Thoracic aorta (tissue), 2 donors: ENCODE measurements at regions not wholly inside any gene's neighbourhood (a gene's known extent, or its start where the extent isn't known, plus 50 kb on each side); places are given as distances from the start of the nearest gene placed in this dataset.

ENCODE experiments used
- ATAC-seq: fragments of 150-250 bp; one replicate; pipeline ENCODE4 v1.8.0; 2017; ENCODE audit warnings: low read depth; ENCODE audit not compliant: insufficient number of reproducible peaks, low FRiP score
- DNase-seq: peaks from one replicate; pipeline ENCODE4 v3.0.0-alpha.2; 2020; ENCODE audit warnings: low spot score
- H3K27ac ChIP-seq, 2 donors: fragments of 200-600 bp; sonication (generic); 1 replicate in 1 of 2; 2 replicates in 1 of 2; pipeline ENCODE4 v1.5.1; 2016; ENCODE audit warnings: mild to moderate bottlenecking in 2 of 2, moderate library complexity in 2 of 2
- H3K27me3 ChIP-seq: fragments of 200-600 bp; sonication (generic); replicated peaks from 2 replicates; pipeline ENCODE4 v1.6.0; 2016; ENCODE audit warnings: mild to moderate bottlenecking; ENCODE audit not compliant: insufficient read depth
- H3K36me3 ChIP-seq: fragments of 200-600 bp; sonication (generic); one replicate; pipeline ENCODE4 v1.5.1; 2016
- H3K4me1 ChIP-seq, 2 donors: fragments of 200-600 bp; sonication (generic); 1 replicate in 1 of 2; 2 replicates in 1 of 2; pipeline versions ENCODE4 v1.5.1 to v1.6.0; 2016; ENCODE audit warnings: low read depth in 2 of 2, mild to moderate bottlenecking in 1 of 2; ENCODE audit not compliant: control insufficient read depth in 1 of 2
- H3K4me3 ChIP-seq: fragments of 200-600 bp; sonication (generic); 2 replicates; pipeline ENCODE4 v1.5.1; 2016; ENCODE audit warnings: mild to moderate bottlenecking
- H3K9me3 ChIP-seq: fragments of 200-600 bp; sonication (generic); 2 replicates; pipeline ENCODE4 v1.5.1; 2016
- TF ChIP-seq, protein P1 (sequence below): fragments of 200-600 bp; sonication (generic); IDR thresholded peaks from one replicate; pipeline ENCODE4 v1.5.1; 2019; ENCODE audit warnings: antibody characterized with exemption

DNA sequence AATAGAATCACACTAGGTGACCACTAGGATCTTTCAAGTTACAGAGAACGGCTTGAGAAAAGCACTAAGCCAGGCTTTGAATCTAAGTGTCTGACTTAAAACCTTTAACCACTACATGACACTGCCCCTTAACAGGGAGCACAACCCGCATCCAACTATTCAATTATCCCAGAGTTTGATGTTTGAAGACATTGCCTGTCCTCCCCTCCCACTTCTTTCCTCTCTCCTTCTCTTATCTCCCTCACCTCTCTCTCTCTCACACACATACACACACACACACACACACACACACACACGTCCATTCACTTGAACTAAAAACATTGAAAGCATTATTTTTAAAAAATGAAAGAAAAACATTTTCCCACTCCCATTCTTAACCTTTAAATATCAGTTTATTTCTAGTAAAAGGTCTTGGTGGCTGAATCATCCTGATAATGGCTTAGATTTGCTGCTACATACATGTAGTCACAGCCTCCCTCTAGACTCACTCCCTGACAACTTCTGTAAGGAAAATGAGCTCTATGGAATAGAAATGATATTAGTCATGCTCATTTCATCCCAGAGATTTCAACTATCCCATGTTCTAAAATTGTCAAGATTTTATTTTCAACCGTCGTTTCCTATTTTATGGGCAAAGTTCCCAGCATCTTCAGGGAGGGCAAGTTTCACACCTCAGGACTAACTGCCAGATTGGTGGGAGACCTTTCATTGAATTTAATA lies 53.5 kb upstream of the RAP1B start:
- no peaks in the 10 kb centered on the region for H3K27me3 ChIP-seq
- DNase-seq (no peak), ATAC-seq (no peak)
- no peaks in the 10 kb centered on the region for H3K9me3 ChIP-seq
- no peaks in the 10 kb centered on the region for H3K4me1 ChIP-seq
- H3K36me3 ChIP-seq = no peaks in the 10 kb centered on the region
- H3K27ac ChIP-seq = no peak overlapping the region
- TF ChIP-seq, protein P1, sequence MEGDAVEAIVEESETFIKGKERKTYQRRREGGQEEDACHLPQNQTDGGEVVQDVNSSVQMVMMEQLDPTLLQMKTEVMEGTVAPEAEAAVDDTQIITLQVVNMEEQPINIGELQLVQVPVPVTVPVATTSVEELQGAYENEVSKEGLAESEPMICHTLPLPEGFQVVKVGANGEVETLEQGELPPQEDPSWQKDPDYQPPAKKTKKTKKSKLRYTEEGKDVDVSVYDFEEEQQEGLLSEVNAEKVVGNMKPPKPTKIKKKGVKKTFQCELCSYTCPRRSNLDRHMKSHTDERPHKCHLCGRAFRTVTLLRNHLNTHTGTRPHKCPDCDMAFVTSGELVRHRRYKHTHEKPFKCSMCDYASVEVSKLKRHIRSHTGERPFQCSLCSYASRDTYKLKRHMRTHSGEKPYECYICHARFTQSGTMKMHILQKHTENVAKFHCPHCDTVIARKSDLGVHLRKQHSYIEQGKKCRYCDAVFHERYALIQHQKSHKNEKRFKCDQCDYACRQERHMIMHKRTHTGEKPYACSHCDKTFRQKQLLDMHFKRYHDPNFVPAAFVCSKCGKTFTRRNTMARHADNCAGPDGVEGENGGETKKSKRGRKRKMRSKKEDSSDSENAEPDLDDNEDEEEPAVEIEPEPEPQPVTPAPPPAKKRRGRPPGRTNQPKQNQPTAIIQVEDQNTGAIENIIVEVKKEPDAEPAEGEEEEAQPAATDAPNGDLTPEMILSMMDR = no peak
- no peak overlapping the region for H3K4me3 ChIP-seq

DNA sequence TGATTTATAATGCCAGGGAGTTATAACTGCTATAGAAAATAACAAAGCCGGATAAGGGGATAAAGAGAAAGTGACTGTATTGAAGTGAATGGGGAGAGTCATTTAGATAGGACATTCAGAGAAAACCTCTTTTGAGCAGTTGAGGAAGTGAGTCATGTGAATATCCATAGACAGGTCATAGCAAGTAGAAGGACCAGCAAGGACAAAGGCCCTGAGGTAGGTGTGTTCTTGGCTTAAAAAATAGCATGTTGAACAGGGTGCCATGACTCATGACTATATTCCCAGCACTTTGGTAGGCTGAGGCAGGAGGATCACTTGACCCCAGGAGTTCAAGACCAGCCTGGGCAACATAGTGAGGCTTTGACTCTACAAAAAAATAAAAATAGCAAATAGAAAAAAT lies 51.5 kb upstream of the RAP1B start:
- no peak for ATAC-seq
- TF ChIP-seq, protein P1 = no peak
- Histone ChIP-seq H3K4me1 (no peaks in the 10 kb centered on the region), H3K27ac (no peak overlapping the region), H3K27me3 (no peaks in the 10 kb centered on the region), H3K36me3 (no peaks in the 10 kb centered on the region), H3K9me3 (no peaks in the 10 kb centered on the region), H3K4me3 (no peak overlapping the region)
- no peak for DNase-seq

DNA sequence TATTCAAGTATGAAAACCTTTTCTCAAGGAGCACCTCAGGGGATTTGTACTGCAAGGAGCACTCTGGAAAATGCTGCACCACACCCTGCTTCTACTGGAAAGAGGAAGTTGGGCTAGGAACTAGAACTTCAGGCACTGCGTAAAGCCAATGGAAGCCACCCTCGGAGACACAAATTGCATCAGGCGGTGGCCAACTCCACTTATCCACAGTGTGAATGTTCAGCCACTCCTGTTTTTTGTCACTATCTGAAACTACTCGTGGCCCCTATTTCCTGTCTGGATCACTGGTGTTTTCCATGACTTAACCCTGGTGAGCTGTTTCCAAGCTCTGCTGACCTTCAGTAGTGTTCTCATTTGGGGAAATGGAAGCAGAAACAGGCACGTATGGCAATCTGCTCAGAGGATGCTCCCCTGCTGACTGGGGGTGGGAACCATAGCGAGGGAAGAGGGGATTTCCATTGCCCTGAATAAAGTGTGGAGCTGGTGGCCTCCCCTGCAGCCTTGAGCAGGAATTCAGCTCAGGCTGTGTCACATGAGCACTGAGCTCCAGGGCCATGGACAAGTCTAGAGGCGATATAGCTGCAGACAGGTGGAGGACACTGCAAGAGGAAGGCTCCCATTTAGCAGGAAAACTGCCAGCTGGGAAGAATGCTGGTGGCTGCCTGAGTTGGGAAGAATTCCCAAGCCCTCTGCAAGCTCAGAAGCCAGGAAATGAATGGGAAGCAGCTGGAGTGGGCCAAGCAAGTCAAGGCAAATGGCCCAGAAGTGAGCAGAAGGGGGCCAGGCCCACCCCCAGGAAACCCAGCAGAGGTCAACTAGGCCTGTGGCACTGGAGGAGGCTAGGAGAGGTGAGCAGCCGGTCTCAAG lies 50.5 kb upstream of the RAP1B start:
- ATAC-seq (no peak), DNase-seq (no peak)
- Histone ChIP-seq H3K36me3 (no peaks in the 10 kb centered on the region), H3K27me3 (no peaks in the 10 kb centered on the region), H3K27ac (no peak overlapping the region), H3K4me3 (no peak overlapping the region), H3K4me1 (peaks cover 0 to 2% of the 10 kb centered on the region in 2 donors), H3K9me3 (no peaks in the 10 kb centered on the region)
- TF ChIP-seq, protein P1 = no peak

GRCh38 chr12:68560851-68561422 lies 49.8 kb upstream of the RAP1B start:
- Histone ChIP-seq H3K27me3 (no peaks in the 10 kb centered on the region), H3K36me3 (no peaks in the 10 kb centered on the region), H3K9me3 (no peaks in the 10 kb centered on the region), H3K4me1 (peaks cover 0 to 6% of the 10 kb centered on the region in 2 donors), H3K27ac (no peak overlapping the region), H3K4me3 (no peak overlapping the region)
- DNase-seq (no peak), ATAC-seq (no peak)
- TF ChIP-seq, protein P1 = no peak
